GM12873 (cell line): ENCODE measurements at regions not wholly inside any gene's neighbourhood (a gene's known extent, or its start where the extent isn't known, plus 50 kb on each side); places are given as distances from the start of the nearest gene placed in this dataset.

Experiments used
- TF ChIP-seq, protein P1 (sequence below): IDR thresholded peaks from 2 replicates; pipeline ENCODE4 v1.5.1; 2012; ENCODE audit warnings: low read depth, mild to moderate bottlenecking, moderate library complexity, low read length, control low read depth; ENCODE audit not compliant: insufficient read depth; ENCODE audit errors: missing control alignments

DNA sequence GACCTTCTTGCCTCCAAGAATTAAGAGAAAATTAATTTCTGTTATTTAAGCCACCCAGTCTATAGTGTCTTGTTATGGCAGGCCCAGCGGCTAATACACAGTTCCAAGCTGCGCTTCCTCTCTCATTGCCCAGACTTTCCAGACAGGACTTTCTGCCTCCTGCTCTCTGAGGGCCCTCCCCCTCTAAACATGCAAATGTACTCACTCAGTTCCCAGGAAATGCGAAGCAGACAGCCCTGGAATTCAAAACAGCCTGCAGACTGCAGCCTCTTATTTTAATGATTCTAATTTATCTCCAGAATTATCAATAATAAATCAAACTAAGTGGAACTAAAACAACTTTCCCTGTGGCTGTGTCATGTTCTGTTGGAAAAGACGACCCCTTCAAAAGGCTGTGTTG is 115.5 kb upstream of the ISX start:
- TF ChIP-seq, protein P1, sequence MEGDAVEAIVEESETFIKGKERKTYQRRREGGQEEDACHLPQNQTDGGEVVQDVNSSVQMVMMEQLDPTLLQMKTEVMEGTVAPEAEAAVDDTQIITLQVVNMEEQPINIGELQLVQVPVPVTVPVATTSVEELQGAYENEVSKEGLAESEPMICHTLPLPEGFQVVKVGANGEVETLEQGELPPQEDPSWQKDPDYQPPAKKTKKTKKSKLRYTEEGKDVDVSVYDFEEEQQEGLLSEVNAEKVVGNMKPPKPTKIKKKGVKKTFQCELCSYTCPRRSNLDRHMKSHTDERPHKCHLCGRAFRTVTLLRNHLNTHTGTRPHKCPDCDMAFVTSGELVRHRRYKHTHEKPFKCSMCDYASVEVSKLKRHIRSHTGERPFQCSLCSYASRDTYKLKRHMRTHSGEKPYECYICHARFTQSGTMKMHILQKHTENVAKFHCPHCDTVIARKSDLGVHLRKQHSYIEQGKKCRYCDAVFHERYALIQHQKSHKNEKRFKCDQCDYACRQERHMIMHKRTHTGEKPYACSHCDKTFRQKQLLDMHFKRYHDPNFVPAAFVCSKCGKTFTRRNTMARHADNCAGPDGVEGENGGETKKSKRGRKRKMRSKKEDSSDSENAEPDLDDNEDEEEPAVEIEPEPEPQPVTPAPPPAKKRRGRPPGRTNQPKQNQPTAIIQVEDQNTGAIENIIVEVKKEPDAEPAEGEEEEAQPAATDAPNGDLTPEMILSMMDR = no peak

DNA sequence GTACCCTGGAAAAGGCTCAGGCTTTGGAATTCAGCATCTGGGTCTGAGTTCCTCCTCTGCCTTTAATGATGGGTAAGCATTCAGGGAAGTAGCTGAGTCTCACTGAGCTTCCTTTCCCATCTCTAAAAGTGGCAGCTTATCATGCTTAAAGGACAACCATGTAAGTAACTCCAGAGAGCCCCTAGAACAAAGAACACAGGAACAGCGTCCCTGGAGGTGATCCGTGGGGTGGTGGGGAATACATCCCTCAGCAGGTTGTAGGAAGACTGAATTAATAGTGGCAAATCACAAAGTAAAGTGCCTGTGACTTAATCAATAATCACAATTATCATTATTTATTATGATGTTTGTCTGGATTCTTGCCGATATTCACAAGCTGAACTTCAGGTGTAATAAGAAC is 114.7 kb upstream of the ISX start:
- TF ChIP-seq, protein P1 = no peak

- TF ChIP-seq, protein P1 = no peak
Measured at GRCh38 chr22:34960005-34960404, 106.0 kb upstream of the ISX start.

DNA sequence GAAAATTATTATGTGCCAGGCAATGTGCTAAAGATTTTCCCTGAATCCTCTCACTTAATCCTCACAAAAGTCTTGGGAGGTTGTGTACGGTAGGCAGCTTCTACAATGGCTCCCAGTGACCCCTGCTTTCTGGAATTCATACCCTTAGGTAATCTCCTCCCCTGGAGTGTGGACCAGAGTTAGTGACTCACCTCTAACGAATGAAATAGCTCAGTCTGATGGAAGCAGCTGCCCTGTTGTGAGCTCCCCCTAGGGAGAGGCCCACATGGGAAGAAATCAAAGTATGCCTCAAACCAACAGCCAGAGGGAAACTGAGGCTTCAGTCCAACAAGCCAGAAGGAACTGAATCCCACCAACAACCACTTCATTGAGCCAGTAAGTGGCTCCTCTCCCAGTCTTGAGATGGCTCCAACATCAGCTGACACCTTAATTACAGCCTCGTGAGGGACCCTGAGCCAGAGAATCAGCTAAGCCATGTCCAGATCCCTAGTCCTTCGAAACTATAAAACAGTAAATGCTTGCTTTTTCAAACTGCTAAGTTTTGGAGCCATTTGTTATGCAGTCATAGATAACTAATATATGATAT is 98.9 kb upstream of the ISX start:
- TF ChIP-seq, protein P1 = no peak

- TF ChIP-seq, protein P1 = no peak
Measured at GRCh38 chr22:34969001-34969790, 96.8 kb upstream of the ISX start.

GRCh38 chr22:34971456-34971855 is 94.5 kb upstream of the ISX start:
- TF ChIP-seq, protein P1 = no peak

- TF ChIP-seq, protein P1 = no peak
Measured at GRCh38 chr22:34972191-34972897, 93.6 kb upstream of the ISX start.
